Erythroblast (primary cell): ENCODE measurements at regions not wholly inside any gene's neighbourhood (a gene's known extent, or its start where the extent isn't known, plus 50 kb on each side); places are given as distances from the start of the nearest gene placed in this dataset.

Source experiments
- GATA1 ChIP-seq: IDR thresholded peaks from 2 replicates; pipeline ENCODE4 v1.6.1; 2011; ENCODE audit warnings: low read depth, mild to moderate bottlenecking, control low read depth, low read length, moderate library complexity
- POLR2A ChIP-seq: IDR thresholded peaks from 2 replicates; pipeline ENCODE4 v1.6.1; 2011; ENCODE audit warnings: mild to moderate bottlenecking, low read length

DNA sequence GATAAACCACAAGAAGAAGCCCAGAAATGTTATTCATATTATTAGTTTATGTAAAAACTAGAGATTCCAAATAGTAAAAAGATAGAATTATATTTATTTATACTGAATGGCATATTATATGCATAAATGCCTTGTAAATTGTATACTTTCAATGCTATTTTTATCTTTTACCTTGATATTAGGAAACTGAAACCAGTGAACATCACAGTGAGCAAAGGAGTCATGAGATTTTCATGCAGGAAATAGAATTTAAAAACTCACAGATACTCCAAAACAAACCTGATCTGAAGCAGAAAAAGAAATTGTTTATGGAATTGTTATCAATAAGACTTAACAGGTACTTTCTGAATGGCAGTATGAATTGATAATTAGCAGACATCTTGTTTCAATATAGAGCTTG, 207.3 kb upstream of the CENPE start:
- TF ChIP-seq POLR2A (no peak), GATA1 (no peak)
